ENCODE measurements at regions not wholly inside any gene's neighbourhood (a gene's known extent, or its start where the extent isn't known, plus 50 kb on each side); places are given as distances from the start of the nearest gene placed in this dataset.

DNA sequence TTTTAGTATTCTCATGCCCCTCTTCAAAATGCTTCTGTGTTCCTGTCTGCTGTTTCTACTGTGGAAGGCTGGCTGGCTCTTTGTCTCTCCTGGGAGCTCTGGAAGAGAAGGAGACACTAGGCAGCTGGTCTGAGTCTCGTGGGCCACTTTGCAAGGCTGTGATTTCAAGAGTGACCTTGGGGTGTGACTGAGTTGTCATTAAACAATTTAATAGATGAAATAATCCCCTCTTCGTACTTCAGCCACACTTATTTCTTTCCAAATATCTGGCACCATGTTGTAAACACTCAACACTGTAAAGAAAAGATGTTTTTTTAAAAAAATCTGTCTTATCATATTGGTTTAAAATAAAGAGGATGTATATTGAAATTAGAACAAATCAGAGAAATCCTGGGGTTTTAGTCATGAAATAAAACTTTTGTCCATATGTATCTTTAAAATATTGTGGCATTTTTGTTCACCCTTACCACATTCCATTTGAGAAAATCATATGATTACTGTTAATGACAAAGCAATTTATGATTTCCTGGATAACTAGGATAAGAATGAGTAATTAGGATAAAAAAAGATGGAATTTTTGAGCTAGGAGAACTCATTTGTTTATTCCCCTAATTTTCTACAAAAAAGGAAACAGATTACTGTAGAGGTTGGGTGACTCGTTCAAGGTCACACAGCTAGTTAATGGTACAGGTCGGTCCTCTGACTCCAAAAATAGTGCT, 200.8 kb downstream of the MAT2B start:
- Histone ChIP-seq H3K4me3 (ENCODE audit: low read length) (no peak overlapping the region), H3K27me3 (ENCODE audit: control insufficient read depth, insufficient read depth, low read length) (no peaks in the 10 kb centered on the region), H3K27ac (ENCODE audit: low read length) (no peak overlapping the region), H3K4me1 (ENCODE audit: control insufficient read depth, insufficient read depth, low read length) (no peaks in the 10 kb centered on the region), H3K36me3 (ENCODE audit: control insufficient read depth, insufficient read depth, low read length) (no peaks in the 10 kb centered on the region), H3K9me3 (ENCODE audit: control insufficient read depth, insufficient read depth, low read length) (no peaks in the 10 kb centered on the region)
- Mint-ChIP-seq H3K27ac (no peak overlapping the region), H3K4me1 (no peaks in the 10 kb centered on the region), H3K4me3 (no peak overlapping the region), H3K9me3 (no peaks in the 10 kb centered on the region), H3K36me3 (no peaks in the 10 kb centered on the region), H3K27me3 (ENCODE audit: low read depth in 2 of 2) (peaks cover 0 to 7% of the 10 kb centered on the region in 2 donors)
- TF ChIP-seq, protein P1, sequence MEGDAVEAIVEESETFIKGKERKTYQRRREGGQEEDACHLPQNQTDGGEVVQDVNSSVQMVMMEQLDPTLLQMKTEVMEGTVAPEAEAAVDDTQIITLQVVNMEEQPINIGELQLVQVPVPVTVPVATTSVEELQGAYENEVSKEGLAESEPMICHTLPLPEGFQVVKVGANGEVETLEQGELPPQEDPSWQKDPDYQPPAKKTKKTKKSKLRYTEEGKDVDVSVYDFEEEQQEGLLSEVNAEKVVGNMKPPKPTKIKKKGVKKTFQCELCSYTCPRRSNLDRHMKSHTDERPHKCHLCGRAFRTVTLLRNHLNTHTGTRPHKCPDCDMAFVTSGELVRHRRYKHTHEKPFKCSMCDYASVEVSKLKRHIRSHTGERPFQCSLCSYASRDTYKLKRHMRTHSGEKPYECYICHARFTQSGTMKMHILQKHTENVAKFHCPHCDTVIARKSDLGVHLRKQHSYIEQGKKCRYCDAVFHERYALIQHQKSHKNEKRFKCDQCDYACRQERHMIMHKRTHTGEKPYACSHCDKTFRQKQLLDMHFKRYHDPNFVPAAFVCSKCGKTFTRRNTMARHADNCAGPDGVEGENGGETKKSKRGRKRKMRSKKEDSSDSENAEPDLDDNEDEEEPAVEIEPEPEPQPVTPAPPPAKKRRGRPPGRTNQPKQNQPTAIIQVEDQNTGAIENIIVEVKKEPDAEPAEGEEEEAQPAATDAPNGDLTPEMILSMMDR (IDR thresholded peaks at IDR 0.05): no peak
- WGBS (ENCODE audit: insufficient coverage): 82% methylated on average over 2 of the region's 4 CpGs
- ATAC-seq: no peak
- no peak for DNase-seq
- intact Hi-C loops (cut with micrococcal nuclease): no loop called here

DNA sequence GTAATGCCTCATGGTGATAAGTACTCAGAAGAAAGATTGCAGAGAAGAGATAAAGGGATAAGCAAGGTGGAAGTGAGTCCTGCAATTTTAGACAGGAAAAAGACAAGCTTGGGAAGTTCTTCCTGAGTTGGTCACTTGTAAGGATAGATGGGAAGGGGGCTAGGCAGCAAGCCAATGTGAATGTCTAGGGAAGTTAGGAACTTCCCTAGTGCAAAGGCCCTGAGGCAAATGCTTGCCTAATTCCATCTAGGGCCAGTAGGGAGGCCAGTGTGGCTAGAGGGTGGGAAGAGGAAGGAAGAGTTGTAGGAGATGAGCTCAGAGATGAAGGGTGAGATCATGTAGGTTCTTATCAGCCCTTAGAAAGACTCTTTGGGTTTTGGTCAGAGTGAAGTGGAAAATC, 206.6 kb downstream of the MAT2B start:
- Histone ChIP-seq H3K27me3 (ENCODE audit: control insufficient read depth, insufficient read depth, low read length) (peaks cover 2% of the 10 kb centered on the region), H3K4me1 (ENCODE audit: control insufficient read depth, insufficient read depth, low read length) (no peaks in the 10 kb centered on the region), H3K27ac (ENCODE audit: low read length) (no peak overlapping the region), H3K36me3 (ENCODE audit: control insufficient read depth, insufficient read depth, low read length) (no peaks in the 10 kb centered on the region), H3K4me3 (ENCODE audit: low read length) (no peak overlapping the region), H3K9me3 (ENCODE audit: control insufficient read depth, insufficient read depth, low read length) (no peaks in the 10 kb centered on the region)
- Mint-ChIP-seq H3K4me1 (no peaks in the 10 kb centered on the region), H3K4me3 (no peak overlapping the region), H3K9me3 (peaks cover 4 to 6% of the 10 kb centered on the region in 2 donors), H3K36me3 (no peaks in the 10 kb centered on the region), H3K27ac (no peak overlapping the region), H3K27me3 (ENCODE audit: low read depth in 2 of 2) (peaks cover 7 to 15% of the 10 kb centered on the region in 2 donors)
- no peak for ATAC-seq
- DNase-seq: no peak
- TF ChIP-seq, protein P1 (IDR thresholded peaks at IDR 0.05): no peak
- intact Hi-C loops (cut with micrococcal nuclease): no loop called here

GRCh38 chr5:163718272-163718671, 212.9 kb downstream of the MAT2B start:
- Mint-ChIP-seq H3K27me3 (ENCODE audit: low read depth in 2 of 2) (peaks cover 7 to 8% of the 10 kb centered on the region in 2 donors), H3K36me3 (no peaks in the 10 kb centered on the region), H3K27ac (no peak overlapping the region), H3K4me3 (no peak overlapping the region), H3K9me3 (peaks cover 4 to 6% of the 10 kb centered on the region in 2 donors), H3K4me1 (no peaks in the 10 kb centered on the region)
- intact Hi-C loops (cut with micrococcal nuclease): no loop called here
- DNase-seq: no peak
- Histone ChIP-seq H3K27me3 (ENCODE audit: control insufficient read depth, insufficient read depth, low read length) (peaks cover 2% of the 10 kb centered on the region), H3K4me3 (ENCODE audit: low read length) (no peak overlapping the region), H3K36me3 (ENCODE audit: control insufficient read depth, insufficient read depth, low read length) (no peaks in the 10 kb centered on the region), H3K4me1 (ENCODE audit: control insufficient read depth, insufficient read depth, low read length) (no peaks in the 10 kb centered on the region), H3K27ac (ENCODE audit: low read length) (no peak overlapping the region), H3K9me3 (ENCODE audit: control insufficient read depth, insufficient read depth, low read length) (no peaks in the 10 kb centered on the region)
- WGBS (ENCODE audit: insufficient coverage): 69% methylated on average over 5 of the region's 5 CpGs
- TF ChIP-seq, protein P1 (IDR thresholded peaks at IDR 0.05): no peak
- no peak for ATAC-seq

DNA sequence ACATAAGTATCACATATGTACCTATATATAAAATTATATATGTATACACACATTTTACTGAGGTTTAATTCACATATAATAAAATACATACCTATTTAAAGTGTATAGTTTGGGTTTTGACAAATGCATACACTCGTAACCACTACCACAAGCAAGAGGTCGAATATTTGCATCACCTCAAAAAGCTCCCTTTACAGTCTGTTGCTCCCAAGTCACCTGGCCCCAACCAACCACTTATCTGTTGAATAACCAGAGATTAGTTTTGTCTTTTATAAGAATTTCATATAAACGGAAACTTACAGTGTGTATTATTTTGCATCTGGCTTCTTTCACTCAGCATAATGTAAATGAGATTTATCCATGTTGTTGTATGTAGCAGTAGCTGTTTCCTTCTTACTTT, 218.9 kb downstream of the MAT2B start:
- no peaks in the 10 kb centered on the region for H3K9me3 ChIP-seq (ENCODE audit: control insufficient read depth, insufficient read depth, low read length)
- TF ChIP-seq, protein P1 (IDR thresholded peaks at IDR 0.05): no peak
- Mint-ChIP-seq H3K27me3 (ENCODE audit: low read depth in 2 of 2) (no peaks in the 10 kb centered on the region), H3K36me3 (no peaks in the 10 kb centered on the region), H3K4me1 (peaks cover 8 to 9% of the 10 kb centered on the region in 2 donors), H3K9me3 (peaks cover 0 to 2% of the 10 kb centered on the region in 2 donors), H3K27ac (no peak overlapping the region), H3K4me3 (no peak overlapping the region)
- DNase-seq (no peak), ATAC-seq (no peak)
- intact Hi-C loops (cut with micrococcal nuclease): no loop called here
- H3K4me1 ChIP-seq (ENCODE audit: control insufficient read depth, insufficient read depth, low read length): no peaks in the 10 kb centered on the region
- no peaks in the 10 kb centered on the region for H3K27me3 ChIP-seq (ENCODE audit: control insufficient read depth, insufficient read depth, low read length)
- no peaks in the 10 kb centered on the region for H3K36me3 ChIP-seq (ENCODE audit: control insufficient read depth, insufficient read depth, low read length)
- H3K27ac ChIP-seq (ENCODE audit: low read length): no peak overlapping the region
- no CpG with 5 or more reads among the region's 3 CpGs for WGBS (ENCODE audit: insufficient coverage)
- no peak overlapping the region for H3K4me3 ChIP-seq (ENCODE audit: low read length)

Measured in natural killer cell (primary cell).